Mesenchymal stem cell (in vitro differentiated cells and primary cell): ENCODE measurements at regions not wholly inside any gene's neighbourhood (a gene's known extent, or its start where the extent isn't known, plus 50 kb on each side); places are given as distances from the start of the nearest gene placed in this dataset.
A peak's percentile ranks its signal among the peaks of the same experiment; 100 is the strongest.

Source experiments
- DNase-seq: peaks from one replicate; pipeline ENCODE4 v3.0.0-alpha.2; 2013
- H2AFZ ChIP-seq: one replicate; pipeline ENCODE4 v1.6.1; 2013; ENCODE audit warnings: low read depth, mild to moderate bottlenecking, control low read depth, inconsistent platforms, low read length, moderate library complexity
- H2AK5ac ChIP-seq: 2 replicates; pipeline ENCODE4 v1.6.1; 2013; ENCODE audit warnings: low read length, moderate library complexity, mild to moderate bottlenecking, inconsistent platforms; ENCODE audit not compliant: severe bottlenecking
- H2BK120ac ChIP-seq: one replicate; pipeline ENCODE4 v1.6.1; 2013; ENCODE audit warnings: low read depth, mild to moderate bottlenecking, inconsistent platforms, low read length, moderate library complexity
- H2BK12ac ChIP-seq, 2 experiments: one replicate each; pipeline ENCODE4 v1.6.1; 2013; ENCODE audit warnings: inconsistent platforms in 2 of 2, low read length in 2 of 2, mild to moderate bottlenecking in 2 of 2, moderate library complexity in 2 of 2, control low read depth in 1 of 2
- H2BK15ac ChIP-seq: one replicate; pipeline ENCODE4 v1.6.1; 2013; ENCODE audit warnings: mild to moderate bottlenecking, low read depth, inconsistent platforms; ENCODE audit not compliant: poor library complexity, severe bottlenecking
- H2BK5ac ChIP-seq: 2 replicates; pipeline ENCODE4 v1.6.1; 2013; ENCODE audit warnings: low read depth, mild to moderate bottlenecking, low read length, control low read depth, inconsistent platforms; ENCODE audit not compliant: poor library complexity, severe bottlenecking
- H3K14ac ChIP-seq, 2 experiments: one replicate each; pipeline ENCODE4 v1.6.1; 2013; ENCODE audit warnings: inconsistent platforms in 2 of 2, low read length in 2 of 2, control low read depth in 1 of 2, mild to moderate bottlenecking in 1 of 2, moderate library complexity in 1 of 2
- H3K18ac ChIP-seq, 2 experiments: one replicate each; pipeline ENCODE4 v1.6.1; 2013; ENCODE audit warnings: inconsistent platforms in 2 of 2, low read length in 2 of 2, control low read depth in 1 of 2, low read depth in 1 of 2, mild to moderate bottlenecking in 1 of 2
- H3K23ac ChIP-seq, 2 experiments: one replicate each; pipeline ENCODE4 v1.6.1; 2013; ENCODE audit warnings: inconsistent platforms in 2 of 2, low read length in 2 of 2, mild to moderate bottlenecking in 2 of 2, moderate library complexity in 2 of 2, control low read depth in 1 of 2
- H3K27ac ChIP-seq: 2 replicates; pipeline ENCODE4 v1.5.1; 2013; ENCODE audit warnings: mild to moderate bottlenecking, moderate library complexity, low read length, control low read depth, inconsistent platforms; ENCODE audit not compliant: poor library complexity, severe bottlenecking
- H3K27me3 ChIP-seq, 2 experiments: 2 replicates each; pipeline versions ENCODE4 v1.6.1 to v1.7.0; 2013; ENCODE audit warnings: low read length in 2 of 2, mild to moderate bottlenecking in 2 of 2, moderate library complexity in 2 of 2, control low read depth in 1 of 2, inconsistent platforms in 1 of 2; ENCODE audit not compliant: control insufficient read depth in 1 of 2, insufficient read depth in 1 of 2
- H3K36me3 ChIP-seq, 2 experiments: 2 replicates each; pipeline versions ENCODE4 v1.6.1 to v1.7.0; 2013; ENCODE audit warnings: low read length in 2 of 2, control low read depth in 1 of 2, inconsistent platforms in 1 of 2, low read depth in 1 of 2, mild to moderate bottlenecking in 1 of 2; ENCODE audit not compliant: insufficient read depth in 2 of 2, control insufficient read depth in 1 of 2
- H3K4ac ChIP-seq, 2 experiments: one replicate each; pipeline ENCODE4 v1.6.1; 2013; ENCODE audit warnings: inconsistent platforms in 2 of 2, low read length in 2 of 2, mild to moderate bottlenecking in 2 of 2, moderate library complexity in 2 of 2, control low read depth in 1 of 2, low read depth in 1 of 2
- H3K4me1 ChIP-seq: 2 replicates; pipeline ENCODE4 v1.6.1; 2013; ENCODE audit warnings: low read depth, low read length, control low read depth; ENCODE audit not compliant: control insufficient read depth, insufficient read depth
- H3K4me2 ChIP-seq: 2 replicates; pipeline ENCODE4 v1.6.1; 2013; ENCODE audit warnings: low read length, mild to moderate bottlenecking, inconsistent platforms; ENCODE audit not compliant: poor library complexity, severe bottlenecking
- H3K4me3 ChIP-seq, 2 experiments: 2 replicates each; pipeline versions ENCODE4 v1.5.1 to v1.7.0; 2013; ENCODE audit warnings: low read length in 2 of 2, mild to moderate bottlenecking in 2 of 2, control low read depth in 1 of 2, low read depth in 1 of 2; ENCODE audit not compliant: insufficient read depth in 1 of 2
- H3K79me1 ChIP-seq: replicated peaks from 2 replicates; pipeline ENCODE4 v1.6.1; 2013; ENCODE audit warnings: mild to moderate bottlenecking, control low read depth, low read length, inconsistent platforms; ENCODE audit not compliant: poor library complexity, severe bottlenecking
- H3K9ac ChIP-seq: 2 replicates; pipeline ENCODE4 v1.7.0; 2013; ENCODE audit warnings: mild to moderate bottlenecking, low read length, moderate library complexity
- H3K9me3 ChIP-seq: 2 replicates; pipeline ENCODE4 v1.7.0; 2013; ENCODE audit warnings: mild to moderate bottlenecking, low read length; ENCODE audit not compliant: control insufficient read depth
- H4K8ac ChIP-seq: one replicate; pipeline ENCODE4 v1.6.1; 2013; ENCODE audit warnings: inconsistent platforms, mild to moderate bottlenecking, low read length, moderate library complexity
- H4K91ac ChIP-seq: one replicate; pipeline ENCODE4 v1.6.1; 2013; ENCODE audit warnings: mild to moderate bottlenecking, low read length, inconsistent platforms
- WGBS: methylation state at CpG from one replicate; pipeline ENCODE4 v1.1.7; 2013; ENCODE audit warnings: mixed read lengths; 5-methylcytosine and 5-hydroxymethylcytosine counted together

DNA sequence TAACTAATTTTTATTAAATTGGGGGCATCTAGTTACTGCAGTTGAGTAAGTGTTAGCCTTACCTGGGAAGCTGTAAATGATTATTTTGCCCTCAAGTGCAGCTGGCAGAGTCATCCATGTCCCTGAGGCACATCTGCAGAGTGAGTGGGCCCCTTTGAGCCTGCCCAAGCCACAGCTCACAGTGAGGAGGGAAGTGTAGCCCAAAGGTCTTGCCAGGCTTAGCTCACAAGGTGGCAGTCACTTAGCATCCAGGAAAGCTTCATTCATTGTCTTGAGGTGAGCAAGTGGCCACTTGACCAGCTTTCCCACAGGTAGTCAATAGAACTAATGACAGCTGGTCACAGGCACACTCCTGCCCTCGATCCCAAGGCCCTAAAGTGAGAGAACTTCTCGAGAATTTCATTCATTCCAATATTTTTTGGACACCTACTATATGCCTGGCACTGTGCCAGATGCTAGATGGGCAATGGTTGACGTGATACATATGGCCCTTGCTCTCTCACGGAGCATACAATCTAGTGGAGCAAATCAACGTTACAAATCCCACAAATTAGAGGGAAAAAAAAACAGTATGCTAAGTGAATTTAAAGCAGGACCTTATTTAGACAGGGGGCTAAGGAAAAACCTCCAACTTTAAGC, 163.3 kb upstream of the IL12A start:
- Histone ChIP-seq H3K36me3 (no peaks in the 10 kb centered on the region), H3K18ac (peak overlapping the region in 1 of 2 experiments; percentile 87), H3K23ac (peak overlapping the region in 1 of 2 experiments; percentile 93), H4K8ac (no peak overlapping the region), H2BK120ac (no peak overlapping the region), H3K4me3 (no peak overlapping the region), H3K4me2 (no peak overlapping the region), H2BK5ac (no peak overlapping the region), H3K9ac (no peak overlapping the region), H3K9me3 (no peaks in the 10 kb centered on the region), H2BK15ac (no peak overlapping the region), H3K27ac (peak overlapping the region; percentile 8), H2BK12ac (peak overlapping the region in 1 of 2 experiments; percentile 55), H3K79me1 (peaks cover 23% of the 10 kb centered on the region), H3K4ac (peak overlapping the region in 1 of 2 experiments; percentile 37), H4K91ac (no peak overlapping the region), H3K14ac (peak overlapping the region in 1 of 2 experiments; percentile 87), H3K4me1 (peaks cover 7% of the 10 kb centered on the region), H2AK5ac (peak overlapping the region; percentile 23), H2AFZ (no peak overlapping the region), H3K27me3 (no peaks in the 10 kb centered on the region)
- 81% methylated on average over 4 of the region's 5 CpGs for WGBS
- no peak for DNase-seq

DNA sequence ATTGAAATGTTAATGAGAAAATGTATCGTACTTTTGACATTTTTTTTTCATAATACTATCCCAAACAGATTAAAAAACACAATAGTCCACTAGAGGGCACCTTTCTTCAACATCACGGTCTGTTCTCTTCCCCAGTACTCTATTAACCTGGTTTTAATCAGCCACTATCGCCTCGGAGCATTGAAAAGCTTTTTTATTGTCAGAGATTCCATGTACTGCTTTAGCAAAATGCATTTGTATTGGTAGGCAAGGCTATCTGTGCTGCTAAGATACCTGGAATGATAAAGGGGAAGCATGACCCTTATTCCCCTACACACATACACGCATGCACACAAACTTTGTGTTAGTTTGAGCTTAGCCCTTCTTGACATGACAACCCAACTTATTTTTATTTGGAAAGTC, 160.1 kb upstream of the IL12A start:
- no peak overlapping the region for H3K18ac ChIP-seq

GRCh38 chr3:159829056-159829455, 159.6 kb upstream of the IL12A start:
- Histone ChIP-seq H2AK5ac (peak overlapping the region; percentile 72), H2BK12ac (no peak overlapping the region), H3K9ac (peak overlapping the region; percentile 80), H2BK5ac (no peak overlapping the region), H3K4ac (peak overlapping the region in 1 of 2 experiments; percentile 6), H3K14ac (no peak overlapping the region), H3K27me3 (no peaks in the 10 kb centered on the region), H2BK120ac (no peak overlapping the region), H3K18ac (no peak overlapping the region), H3K9me3 (no peaks in the 10 kb centered on the region), H3K36me3 (no peaks in the 10 kb centered on the region), H3K4me2 (no peak overlapping the region), H3K4me1 (peaks cover 7% of the 10 kb centered on the region), H3K27ac (no peak overlapping the region), H3K23ac (no peak overlapping the region), H4K8ac (no peak overlapping the region), H3K4me3 (peak overlapping the region in 1 of 2 experiments; percentile 46), H3K79me1 (peaks cover 21% of the 10 kb centered on the region), H2AFZ (no peak overlapping the region), H4K91ac (no peak overlapping the region), H2BK15ac (no peak overlapping the region)
- DNase-seq, result no peak
- 94% methylated on average over 2 of the region's 4 CpGs for WGBS

More for the DNA sequence above, 160.1 kb upstream of the IL12A start:
- no peak overlapping the region for H3K14ac ChIP-seq
- H3K4me2 ChIP-seq, result no peak overlapping the region
- peak overlapping the region in 1 of 2 experiments; percentile 6 for H3K4ac ChIP-seq
- H2AFZ ChIP-seq, result no peak overlapping the region
- no peak overlapping the region for H2BK15ac ChIP-seq
- H3K79me1 ChIP-seq, result peaks cover 21% of the 10 kb centered on the region
- H3K36me3 ChIP-seq, result no peaks in the 10 kb centered on the region
- peak overlapping the region; percentile 78 to 99 for H2BK12ac ChIP-seq
- H3K9me3 ChIP-seq, result no peaks in the 10 kb centered on the region
- H3K27ac ChIP-seq, result peak overlapping the region; percentile 48
- H3K23ac ChIP-seq, result no peak overlapping the region
- peak; percentile 69 for DNase-seq
- no peak overlapping the region for H4K91ac ChIP-seq
- 50% methylated on average over 2 of the region's 5 CpGs for WGBS
- H2AK5ac ChIP-seq, result peak overlapping the region; percentile 72
- H3K9ac ChIP-seq, result peak overlapping the region; percentile 80
- peak overlapping the region in 1 of 2 experiments; percentile 46 for H3K4me3 ChIP-seq
- no peak overlapping the region for H2BK5ac ChIP-seq
- no peaks in the 10 kb centered on the region for H3K27me3 ChIP-seq
- H4K8ac ChIP-seq, result peak overlapping the region; percentile 73
- peaks cover 7% of the 10 kb centered on the region for H3K4me1 ChIP-seq
- H2BK120ac ChIP-seq, result no peak overlapping the region

GRCh38 chr3:159829539-159830227, 159.0 kb upstream of the IL12A start:
- no peak overlapping the region for H2BK5ac ChIP-seq
- peaks cover 7% of the 10 kb centered on the region for H3K4me1 ChIP-seq
- H3K18ac ChIP-seq, result no peak overlapping the region
- no peak overlapping the region for H3K27ac ChIP-seq
- H3K14ac ChIP-seq, result no peak overlapping the region
- H2BK120ac ChIP-seq, result no peak overlapping the region
- no peak overlapping the region for H2AK5ac ChIP-seq
- DNase-seq, result peak; percentile 59
- H3K27me3 ChIP-seq, result no peaks in the 10 kb centered on the region
- H3K79me1 ChIP-seq, result peaks cover 21% of the 10 kb centered on the region
- no peak overlapping the region for H2BK15ac ChIP-seq
- H3K36me3 ChIP-seq, result no peaks in the 10 kb centered on the region
- no peak overlapping the region for H3K23ac ChIP-seq
- 95% methylated on average over 5 of the region's 7 CpGs for WGBS
- no peak overlapping the region for H3K4me3 ChIP-seq
- H4K91ac ChIP-seq, result no peak overlapping the region
- H4K8ac ChIP-seq, result no peak overlapping the region
- no peak overlapping the region for H2AFZ ChIP-seq
- no peak overlapping the region for H3K4ac ChIP-seq
- no peak overlapping the region for H3K4me2 ChIP-seq
- H3K9me3 ChIP-seq, result no peaks in the 10 kb centered on the region
- no peak overlapping the region for H2BK12ac ChIP-seq
- peak overlapping the region; percentile 80 for H3K9ac ChIP-seq
